GM19463 (cell line): ENCODE measurements at regions not wholly inside any gene's neighbourhood (a gene's known extent, or its start where the extent isn't known, plus 50 kb on each side); places are given as distances from the start of the nearest gene placed in this dataset.

Experiments
- ATAC-seq: cut with Tn5 transposase; IDR thresholded peaks from one replicate; pipeline ENCODE4 v1.9.1; 2021; ENCODE audit warnings: mild to moderate bottlenecking, moderate library complexity; ENCODE audit not compliant: unreplicated experiment

GRCh38 chr18:64449434-64449833, 300.5 kb upstream of the LINC00305 start:
- ATAC-seq, result no peak

- no peak for ATAC-seq
Observed at GRCh38 chr18:64444819-64445218, 295.9 kb upstream of the LINC00305 start.

- ATAC-seq, result no peak
Observed at GRCh38 chr18:64438178-64438577, 289.3 kb upstream of the LINC00305 start.

GRCh38 chr18:64436111-64436510, 287.2 kb upstream of the LINC00305 start:
- no peak for ATAC-seq

- no peak for ATAC-seq
Observed at GRCh38 chr18:64419156-64419555, 270.3 kb upstream of the LINC00305 start.

DNA sequence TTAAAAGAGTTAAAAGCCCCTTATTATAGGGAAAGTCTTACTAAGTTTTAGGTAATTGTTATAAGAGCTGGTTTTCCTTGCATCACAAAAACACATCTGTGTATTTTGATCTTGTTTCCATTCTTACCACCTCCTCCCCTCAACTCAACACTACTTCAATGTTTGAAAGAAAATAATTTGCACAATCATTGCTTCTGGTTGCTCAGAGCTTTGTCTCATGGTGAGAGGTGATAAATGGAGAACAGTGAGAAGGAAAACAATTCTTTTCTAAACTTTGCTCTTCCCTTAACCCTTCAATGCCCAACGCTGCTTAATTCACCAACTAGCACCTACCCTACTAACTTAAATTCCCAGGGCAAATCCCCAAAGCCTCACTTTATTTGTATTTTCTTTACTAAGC, 268.1 kb upstream of the LINC00305 start:
- no peak for ATAC-seq

GRCh38 chr18:64415218-64415617, 266.3 kb upstream of the LINC00305 start:
- ATAC-seq, result no peak

DNA sequence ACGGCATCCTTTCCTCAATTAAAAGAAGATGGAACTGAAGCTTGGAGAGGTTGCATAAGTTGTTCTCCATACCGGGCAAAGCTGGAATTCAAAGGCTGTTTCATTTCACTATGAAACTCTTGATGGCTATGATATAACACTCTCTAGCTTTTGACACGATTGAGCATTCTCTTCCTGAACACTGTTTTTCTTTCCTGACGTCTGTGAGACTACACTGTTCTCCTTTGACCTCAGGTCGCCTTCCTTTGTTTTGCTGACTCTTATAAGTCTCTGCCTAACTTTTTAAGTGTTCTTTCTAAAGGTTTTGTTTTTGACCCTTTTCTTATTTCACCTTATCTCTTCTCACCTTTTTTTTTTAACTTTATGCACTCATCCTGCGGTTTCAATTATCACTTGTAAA, 261.8 kb upstream of the LINC00305 start:
- no peak for ATAC-seq

DNA sequence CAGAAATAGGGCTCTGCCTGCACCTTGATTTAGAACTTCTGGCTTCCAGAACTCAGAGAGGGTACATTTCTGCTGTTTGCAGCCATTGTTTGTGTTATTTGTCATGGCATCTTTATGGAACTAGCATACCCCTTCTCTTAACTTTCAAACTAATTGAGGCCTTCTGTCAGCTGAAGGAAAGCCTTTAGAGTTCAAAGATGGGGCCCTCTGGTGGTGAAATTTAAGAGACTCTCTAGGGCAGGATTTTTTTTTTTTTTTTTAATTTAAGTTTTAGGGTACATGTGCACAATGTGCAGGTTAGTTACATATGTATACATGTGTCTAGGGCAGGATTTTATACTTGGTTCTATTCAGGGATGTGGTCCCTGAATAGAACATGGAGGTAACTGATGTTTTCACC, 260.6 kb upstream of the LINC00305 start:
- ATAC-seq, result peak; percentile 63

GRCh38 chr18:64407606-64408005, 258.7 kb upstream of the LINC00305 start:
- ATAC-seq, result no peak

DNA sequence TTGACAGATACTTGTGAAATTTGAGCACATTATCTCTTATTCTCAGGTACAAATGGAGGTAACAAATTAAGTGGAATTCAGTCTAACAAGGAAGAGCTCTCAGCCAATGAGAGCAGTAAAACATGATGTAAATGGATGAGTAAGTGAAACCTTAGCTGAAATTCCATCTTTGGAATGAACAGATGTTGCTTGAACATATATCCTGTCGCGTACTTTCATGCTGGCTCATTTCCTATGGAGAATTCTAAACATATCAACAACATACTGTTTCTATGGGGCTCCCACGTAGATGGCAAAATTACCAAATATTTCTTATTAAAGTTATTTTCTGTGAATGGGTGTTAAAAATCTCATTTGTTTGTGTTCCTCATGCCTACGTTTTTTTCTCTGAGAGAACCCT, 256.3 kb upstream of the LINC00305 start:
- ATAC-seq, result no peak

DNA sequence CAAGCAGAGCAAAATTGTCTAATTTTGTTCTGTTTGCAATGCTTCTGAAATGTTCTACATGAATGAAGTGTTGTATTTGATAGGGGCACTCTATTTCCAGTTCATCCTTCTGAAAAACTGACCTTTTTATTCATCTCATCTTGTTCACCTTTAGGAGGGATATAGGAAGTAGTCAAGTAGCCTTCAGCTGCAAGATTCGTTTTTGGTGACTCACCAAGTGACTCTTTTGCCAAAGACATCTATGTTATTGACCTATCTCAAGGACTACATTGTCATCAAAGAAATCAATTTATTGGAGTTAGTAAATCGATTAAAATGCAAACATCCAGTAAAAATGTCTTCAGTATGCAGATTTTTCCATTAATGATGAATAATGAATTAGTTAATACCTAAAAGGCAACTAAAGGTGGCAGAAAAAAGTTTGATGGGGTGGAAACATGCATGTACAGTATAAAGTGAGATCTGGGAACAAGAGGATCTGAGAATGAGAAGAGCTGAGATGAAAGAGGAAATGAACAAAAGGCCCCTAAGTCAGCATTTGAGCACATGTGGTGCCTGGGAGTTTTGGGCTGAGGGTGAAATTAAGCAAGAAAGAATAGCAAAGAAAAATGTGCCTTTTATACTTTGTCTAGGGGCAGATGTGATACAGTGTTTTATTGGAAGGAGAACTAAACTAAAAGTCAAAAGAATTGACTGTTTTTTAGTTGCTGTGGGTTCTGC, 255.1 kb upstream of the LINC00305 start:
- ATAC-seq, result no peak

DNA sequence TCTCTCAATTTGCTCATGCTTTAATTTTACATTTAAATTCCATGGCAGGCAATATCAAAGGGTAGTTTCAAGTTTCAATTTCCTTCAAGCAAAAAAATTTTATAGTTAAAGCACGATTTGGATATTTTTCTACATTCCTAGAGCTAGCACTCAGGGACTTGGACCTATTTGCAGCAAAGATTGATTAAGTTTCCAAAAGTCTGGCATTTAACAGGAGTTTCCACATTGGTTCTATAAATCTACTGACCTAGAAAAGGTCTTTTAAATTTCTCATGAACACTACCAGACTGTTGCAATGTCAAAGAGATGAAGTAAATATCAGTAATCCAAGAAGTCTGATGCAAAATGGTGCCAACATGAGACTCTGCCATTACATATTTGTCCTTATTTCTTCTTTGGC, 253.7 kb upstream of the LINC00305 start:
- no peak for ATAC-seq

DNA sequence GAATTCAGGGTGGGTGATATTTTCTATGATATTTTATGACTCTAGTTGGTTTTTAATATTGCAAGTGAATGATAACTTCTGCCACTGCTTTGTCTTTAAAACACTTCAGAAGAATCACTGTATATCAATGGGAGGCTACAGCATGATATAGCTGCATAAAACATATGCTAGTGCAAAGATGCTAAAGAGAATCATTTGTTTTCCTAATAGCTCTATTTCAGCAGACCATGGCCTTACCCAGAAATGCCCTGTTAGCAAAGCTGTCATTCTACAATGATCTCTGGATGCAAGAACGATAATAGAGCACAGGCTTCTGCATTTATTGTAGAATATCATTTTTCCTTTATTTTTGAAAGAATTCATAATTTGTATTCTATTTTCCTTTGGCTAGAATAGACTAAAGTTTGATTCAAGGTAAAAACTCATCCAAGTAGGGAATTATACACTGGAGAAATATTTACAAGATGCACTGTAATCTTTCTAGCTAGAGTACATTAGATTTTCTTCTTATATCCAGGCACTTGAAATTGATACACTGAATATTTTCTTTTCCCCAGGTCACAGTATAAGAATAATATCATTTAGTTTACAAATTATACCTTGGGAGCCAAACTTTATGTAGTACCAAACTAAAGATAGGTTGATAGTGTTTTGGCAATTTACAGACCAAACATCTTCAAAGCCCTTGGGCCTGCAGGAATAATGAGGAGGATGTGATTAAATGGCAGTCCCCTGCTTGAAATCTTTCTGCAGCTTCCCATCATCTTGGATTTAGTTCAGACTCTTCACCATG, 252.6 kb upstream of the LINC00305 start:
- no peak for ATAC-seq

DNA sequence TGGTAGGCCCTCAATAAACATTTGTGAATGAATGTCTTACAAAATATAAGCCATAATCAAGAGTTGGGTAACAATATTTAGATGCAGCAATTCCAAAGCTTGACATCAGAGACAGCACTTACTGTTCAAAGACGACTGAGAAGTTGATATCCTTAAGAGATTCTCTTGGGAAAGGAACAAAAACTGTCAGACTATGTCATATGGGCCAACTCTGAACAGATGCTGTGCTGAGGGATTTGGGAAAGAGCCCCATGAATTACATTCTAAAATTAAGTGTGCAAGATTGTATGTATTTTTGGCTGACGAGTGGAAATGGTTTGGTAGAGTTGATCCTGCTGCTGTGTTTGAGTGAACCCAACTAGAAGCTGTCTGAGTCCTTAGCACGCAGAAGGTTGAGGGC, 250.7 kb upstream of the LINC00305 start:
- ATAC-seq, result no peak

GRCh38 chr18:64398320-64398719, 249.4 kb upstream of the LINC00305 start:
- peak; percentile 48 for ATAC-seq

GRCh38 chr18:64392202-64392601, 243.3 kb upstream of the LINC00305 start:
- ATAC-seq, result no peak

GRCh38 chr18:64384101-64384500, 235.2 kb upstream of the LINC00305 start:
- no peak for ATAC-seq

DNA sequence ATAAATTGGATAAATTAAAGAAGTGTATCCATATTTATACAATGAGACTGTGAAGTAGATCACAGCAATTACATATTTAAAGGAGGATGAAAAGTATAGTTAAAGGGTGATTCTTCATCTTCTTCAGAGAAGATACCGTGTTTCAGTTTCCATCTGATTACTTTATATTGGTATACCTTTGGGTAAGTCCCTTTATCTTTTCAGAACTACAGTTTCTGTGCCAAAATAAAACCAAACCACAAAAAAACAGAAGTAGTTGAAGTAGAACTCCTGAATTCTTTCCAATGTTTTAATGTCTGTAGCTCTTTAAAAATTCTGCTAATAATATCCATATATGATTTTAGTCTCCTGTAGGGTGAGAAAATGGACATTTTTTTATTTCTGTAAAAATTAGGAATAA, 231.2 kb upstream of the LINC00305 start:
- peak; percentile 94 for ATAC-seq

- ATAC-seq, result peak; percentile 34
Observed at GRCh38 chr18:64379662-64380061, 230.8 kb upstream of the LINC00305 start.

- no peak for ATAC-seq
Observed at GRCh38 chr18:64377446-64377845, 228.6 kb upstream of the LINC00305 start.

DNA sequence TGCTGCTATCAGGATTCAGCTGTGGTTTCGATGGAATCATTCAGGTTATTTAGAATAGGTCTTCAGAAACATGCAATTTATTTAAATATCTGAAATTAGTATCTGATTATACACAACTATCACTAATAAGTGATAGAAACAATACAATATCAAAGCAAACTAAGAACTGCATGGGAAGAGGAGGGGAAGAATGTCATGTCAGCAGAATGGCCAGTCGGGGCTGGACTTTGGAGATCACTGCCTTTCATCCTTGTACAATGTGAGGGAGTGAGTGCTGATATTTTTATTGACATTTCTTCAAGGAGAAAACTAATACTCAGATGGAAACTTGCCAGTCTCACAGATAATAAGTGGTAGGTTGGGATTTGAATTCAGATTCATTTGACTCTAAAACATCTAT, 224.0 kb upstream of the LINC00305 start:
- ATAC-seq, result no peak
